ENCODE measurements at regions not wholly inside any gene's neighbourhood (a gene's known extent, or its start where the extent isn't known, plus 50 kb on each side); places are given as distances from the start of the nearest gene placed in this dataset.

DNA sequence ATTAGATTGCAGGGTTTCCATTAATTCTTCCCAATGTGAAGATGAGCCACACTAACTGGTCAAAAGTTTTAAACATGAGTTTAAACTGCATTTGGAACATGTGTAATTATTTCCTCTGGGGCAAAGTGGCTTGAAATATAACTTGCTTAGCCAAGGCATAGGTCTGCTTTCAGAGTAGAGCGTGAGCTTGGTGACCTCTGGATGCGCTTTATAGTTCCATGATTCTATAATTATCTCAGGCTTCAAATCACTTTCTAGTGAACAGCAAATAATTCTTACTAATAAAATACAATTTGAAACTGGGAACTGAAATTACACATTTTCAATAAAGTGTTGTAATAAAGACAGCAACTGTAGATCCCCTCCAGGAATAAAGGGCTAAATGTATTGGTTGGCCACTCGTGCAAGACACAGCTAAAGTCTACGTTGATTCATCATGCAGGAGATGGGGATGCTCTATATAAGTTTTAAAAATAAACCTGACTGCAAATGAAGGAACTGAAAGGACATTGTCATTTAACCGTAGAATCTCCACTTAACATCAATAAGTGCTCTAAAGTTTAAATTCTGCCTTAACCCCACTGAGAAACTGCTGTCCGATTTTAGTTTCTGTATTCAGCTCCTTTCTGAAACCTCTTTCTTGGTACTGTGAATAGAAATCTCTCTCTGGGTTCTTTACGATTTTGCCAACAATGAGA is 460.0 kb downstream of the PSAT1 start:
- POLR2A ChIA-PET, result no interaction called here
- WGBS (ENCODE audit: insufficient coverage), result no CpG with 5 or more reads among the region's 7 CpGs

DNA sequence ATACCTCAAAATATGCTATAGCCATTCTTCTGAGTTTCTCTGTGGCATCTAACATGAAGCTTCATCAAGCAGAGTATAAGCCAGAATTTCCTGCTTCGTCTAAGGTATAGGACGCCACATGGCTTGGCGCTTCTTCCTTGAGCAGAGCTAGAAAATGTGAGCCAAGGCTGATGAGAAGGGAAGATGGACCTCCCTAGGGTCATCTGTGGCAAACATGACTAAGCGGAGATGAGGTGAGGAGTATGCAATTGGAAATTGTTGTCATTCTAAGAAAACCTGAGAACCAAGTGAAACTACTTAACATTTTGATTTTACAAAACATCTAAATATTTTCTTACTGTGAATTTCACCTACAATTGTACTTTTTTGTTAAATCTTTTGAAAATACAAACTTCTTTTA is 466.5 kb downstream of the PSAT1 start:
- H3K9me3 ChIP-seq, result no peaks in the 10 kb centered on the region
- Mint-ChIP-seq H3K36me3 (no peaks in the 10 kb centered on the region), H3K9me3 (peaks cover 0 to 10% (median 0%) of the 10 kb centered on the region in 3 donors), H3K4me3 (no peak overlapping the region), H3K4me1 (no peaks in the 10 kb centered on the region), H3K27me3 (no peaks in the 10 kb centered on the region), H3K27ac (no peak overlapping the region)
- ChIA-PET CTCF (no interaction called here), POLR2A (no interaction called here)
- ATAC-seq (replicated peaks in 1 of 4), result no peak
- WGBS (ENCODE audit: insufficient coverage), result 94% methylated on average over 3 of the region's 4 CpGs
- no peaks in the 10 kb centered on the region for H3K36me3 ChIP-seq (ENCODE audit: control insufficient read depth in 2 of 2, extremely low read depth in 1 of 2, insufficient read depth in 1 of 2, low read length in 1 of 2)
- no peak for DNase-seq
- no peaks in the 10 kb centered on the region for H3K4me1 ChIP-seq (ENCODE audit: control insufficient read depth in 1 of 2, extremely low read depth in 1 of 2, insufficient read depth in 2 of 2, low read length in 2 of 2)
- H3K27me3 ChIP-seq (replicated peaks in 1 of 2; ENCODE audit: control insufficient read depth in 2 of 2, extremely low read depth in 1 of 2, insufficient read depth in 2 of 2, low read length in 1 of 2), result no peaks in the 10 kb centered on the region
- no peak overlapping the region for H3K4me3 ChIP-seq (ENCODE audit: control insufficient read depth in 1 of 2, extremely low read depth in 1 of 2, low read length in 1 of 2)
- no peak overlapping the region for H3K27ac ChIP-seq (ENCODE audit: low read length)

More for the DNA sequence above, 460.0 kb downstream of the PSAT1 start:
- Mint-ChIP-seq H3K4me1 (no peaks in the 10 kb centered on the region), H3K9me3 (peaks cover 0 to 6% (median 0%) of the 10 kb centered on the region in 3 donors), H3K27ac (no peak overlapping the region), H3K27me3 (peaks cover 0 to 6% of the 10 kb centered on the region in 2 donors), H3K36me3 (no peaks in the 10 kb centered on the region), H3K4me3 (no peak overlapping the region)
- Histone ChIP-seq H3K27me3 (replicated peaks in 1 of 2; ENCODE audit: control insufficient read depth in 2 of 2, extremely low read depth in 1 of 2, insufficient read depth in 2 of 2, low read length in 1 of 2) (no peaks in the 10 kb centered on the region), H3K4me3 (ENCODE audit: control insufficient read depth in 1 of 2, extremely low read depth in 1 of 2, low read length in 1 of 2) (no peak overlapping the region), H3K9me3 (no peaks in the 10 kb centered on the region), H3K36me3 (ENCODE audit: control insufficient read depth in 2 of 2, extremely low read depth in 1 of 2, insufficient read depth in 1 of 2, low read length in 1 of 2) (no peaks in the 10 kb centered on the region), H3K4me1 (ENCODE audit: control insufficient read depth in 1 of 2, extremely low read depth in 1 of 2, insufficient read depth in 2 of 2, low read length in 2 of 2) (no peaks in the 10 kb centered on the region), H3K27ac (ENCODE audit: low read length) (no peak overlapping the region)
- CTCF ChIA-PET, result no interaction called here
- ATAC-seq (replicated peaks in 1 of 4) (no peak), DNase-seq (no peak)

DNA sequence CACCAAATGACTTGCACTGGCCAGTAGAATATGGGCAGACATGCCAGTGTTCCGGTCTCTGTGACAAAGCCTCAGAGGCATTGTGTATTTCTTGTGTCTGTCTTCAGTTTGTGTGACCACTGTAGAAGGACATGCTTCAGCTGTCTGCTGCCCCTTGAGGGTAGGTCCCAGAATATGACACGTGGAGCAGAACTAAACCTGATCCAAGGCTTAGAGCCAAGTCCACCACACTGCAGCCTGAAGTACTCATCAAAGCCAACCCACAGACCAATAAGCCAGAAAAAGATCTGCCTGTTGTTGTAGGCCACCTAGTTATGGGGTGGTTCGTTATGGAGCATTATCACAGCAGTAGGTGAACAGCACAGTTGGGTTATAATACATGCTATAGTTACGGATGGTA is 468.9 kb downstream of the PSAT1 start:
- POLR2A ChIA-PET, result no interaction called here
- H3K36me3 Mint-ChIP-seq, result no peaks in the 10 kb centered on the region
- DNase-seq, result no peak
- H3K4me3 ChIP-seq (ENCODE audit: control insufficient read depth in 1 of 2, extremely low read depth in 1 of 2, low read length in 1 of 2), result no peak overlapping the region
- H3K4me3 Mint-ChIP-seq, result no peak overlapping the region
- 100% methylated on average over 1 of the region's 4 CpGs for WGBS (ENCODE audit: insufficient coverage)
- H3K27me3 Mint-ChIP-seq, result no peaks in the 10 kb centered on the region
- H3K4me1 ChIP-seq (ENCODE audit: control insufficient read depth in 1 of 2, extremely low read depth in 1 of 2, insufficient read depth in 2 of 2, low read length in 2 of 2), result no peaks in the 10 kb centered on the region
- no peaks in the 10 kb centered on the region for H3K9me3 ChIP-seq
- no peaks in the 10 kb centered on the region for H3K27me3 ChIP-seq (replicated peaks in 1 of 2; ENCODE audit: control insufficient read depth in 2 of 2, extremely low read depth in 1 of 2, insufficient read depth in 2 of 2, low read length in 1 of 2)
- no peak overlapping the region for H3K27ac ChIP-seq (ENCODE audit: low read length)
- no peak for ATAC-seq (replicated peaks in 1 of 4)
- H3K4me1 Mint-ChIP-seq, result no peaks in the 10 kb centered on the region
- peaks cover 0 to 10% (median 0%) of the 10 kb centered on the region in 3 donors for H3K9me3 Mint-ChIP-seq
- CTCF ChIA-PET, result no interaction called here
- H3K27ac Mint-ChIP-seq, result no peak overlapping the region
- no peaks in the 10 kb centered on the region for H3K36me3 ChIP-seq (ENCODE audit: control insufficient read depth in 2 of 2, extremely low read depth in 1 of 2, insufficient read depth in 1 of 2, low read length in 1 of 2)

DNA sequence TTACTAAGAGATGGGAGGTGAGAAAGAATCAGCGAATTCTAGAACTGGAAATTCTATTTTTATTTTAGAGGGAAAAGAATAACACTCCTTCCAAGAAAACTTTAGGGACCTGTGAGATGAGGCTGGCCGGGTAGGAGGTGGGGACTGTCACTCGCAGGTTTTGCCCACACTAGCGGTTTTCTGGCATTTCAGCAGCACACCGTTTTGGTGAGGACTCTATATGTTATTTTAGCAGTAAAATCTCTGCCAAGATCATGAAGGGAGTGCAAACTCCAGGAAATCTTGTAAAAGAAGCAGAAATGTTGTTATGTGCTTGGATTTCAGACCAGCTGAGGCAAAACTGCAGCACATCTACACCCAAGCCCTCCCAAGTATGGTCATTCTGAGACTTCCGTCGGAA is 470.6 kb downstream of the PSAT1 start:
- WGBS (ENCODE audit: insufficient coverage), result 84% methylated on average over 6 of the region's 7 CpGs
- Mint-ChIP-seq H3K27ac (no peak overlapping the region), H3K9me3 (peaks cover 0 to 10% (median 0%) of the 10 kb centered on the region in 3 donors), H3K27me3 (no peaks in the 10 kb centered on the region), H3K36me3 (no peaks in the 10 kb centered on the region), H3K4me3 (no peak overlapping the region), H3K4me1 (no peaks in the 10 kb centered on the region)
- no peak overlapping the region for H3K4me3 ChIP-seq (ENCODE audit: control insufficient read depth in 1 of 2, extremely low read depth in 1 of 2, low read length in 1 of 2)
- no peak overlapping the region for H3K27ac ChIP-seq (ENCODE audit: low read length)
- no peaks in the 10 kb centered on the region for H3K9me3 ChIP-seq
- no peak for DNase-seq
- no peak for ATAC-seq (replicated peaks in 1 of 4)
- H3K4me1 ChIP-seq (ENCODE audit: control insufficient read depth in 1 of 2, extremely low read depth in 1 of 2, insufficient read depth in 2 of 2, low read length in 2 of 2), result no peaks in the 10 kb centered on the region
- ChIA-PET CTCF (no interaction called here), POLR2A (no interaction called here)
- no peaks in the 10 kb centered on the region for H3K27me3 ChIP-seq (replicated peaks in 1 of 2; ENCODE audit: control insufficient read depth in 2 of 2, extremely low read depth in 1 of 2, insufficient read depth in 2 of 2, low read length in 1 of 2)
- H3K36me3 ChIP-seq (ENCODE audit: control insufficient read depth in 2 of 2, extremely low read depth in 1 of 2, insufficient read depth in 1 of 2, low read length in 1 of 2), result no peaks in the 10 kb centered on the region

DNA sequence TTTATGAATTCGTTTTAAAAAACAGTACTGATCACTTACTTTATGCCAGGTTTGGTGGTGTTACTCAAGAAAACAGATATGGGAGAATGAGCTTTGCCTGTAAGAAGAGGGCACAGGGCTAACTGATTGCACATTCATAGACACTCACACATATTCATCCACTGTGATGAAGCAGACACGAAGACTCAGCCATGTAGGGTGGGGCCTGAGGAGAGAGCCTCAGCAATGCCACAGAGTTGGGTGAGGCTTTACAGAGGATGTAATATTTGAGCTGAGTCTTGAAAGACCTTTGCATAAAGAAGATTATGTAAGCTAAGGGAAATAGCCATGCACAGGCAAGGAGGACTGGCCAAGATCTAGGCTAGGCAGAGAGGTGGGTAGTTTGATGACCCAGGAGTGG is 472.8 kb downstream of the PSAT1 start:
- ATAC-seq (replicated peaks in 1 of 4), result no peak
- Histone ChIP-seq H3K36me3 (ENCODE audit: control insufficient read depth in 2 of 2, extremely low read depth in 1 of 2, insufficient read depth in 1 of 2, low read length in 1 of 2) (no peaks in the 10 kb centered on the region), H3K27me3 (replicated peaks in 1 of 2; ENCODE audit: control insufficient read depth in 2 of 2, extremely low read depth in 1 of 2, insufficient read depth in 2 of 2, low read length in 1 of 2) (no peaks in the 10 kb centered on the region), H3K27ac (ENCODE audit: low read length) (no peak overlapping the region), H3K4me3 (ENCODE audit: control insufficient read depth in 1 of 2, extremely low read depth in 1 of 2, low read length in 1 of 2) (no peak overlapping the region), H3K9me3 (no peaks in the 10 kb centered on the region), H3K4me1 (ENCODE audit: control insufficient read depth in 1 of 2, extremely low read depth in 1 of 2, insufficient read depth in 2 of 2, low read length in 2 of 2) (no peaks in the 10 kb centered on the region)
- Mint-ChIP-seq H3K4me1 (no peaks in the 10 kb centered on the region), H3K27me3 (no peaks in the 10 kb centered on the region), H3K4me3 (no peak overlapping the region), H3K27ac (no peak overlapping the region), H3K36me3 (no peaks in the 10 kb centered on the region), H3K9me3 (peaks cover 0 to 10% (median 0%) of the 10 kb centered on the region in 3 donors)
- no CpG with 5 or more reads among the region's 2 CpGs for WGBS (ENCODE audit: insufficient coverage)
- ChIA-PET POLR2A (no interaction called here), CTCF (no interaction called here)
- no peak for DNase-seq

DNA sequence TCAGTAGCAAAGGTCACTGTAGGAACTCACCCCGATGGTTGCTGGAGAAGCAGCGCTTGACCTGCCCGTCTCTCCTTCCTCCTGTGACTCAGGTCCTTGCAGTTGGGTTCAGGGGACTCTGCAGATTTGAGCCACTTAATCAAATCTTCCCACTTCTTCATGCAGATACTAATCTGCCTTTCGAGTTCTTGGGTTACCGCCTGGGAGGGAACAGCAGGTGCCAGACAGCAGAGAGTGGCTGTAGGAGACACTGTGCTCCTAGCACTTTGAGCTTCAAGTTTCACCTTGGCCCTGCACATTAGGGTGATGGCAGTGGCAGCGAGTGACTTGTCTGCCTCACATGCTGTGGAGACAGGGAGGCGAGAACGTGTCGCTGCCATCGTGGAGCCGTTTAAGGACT is 478.3 kb downstream of the PSAT1 start:
- DNase-seq (no peak), ATAC-seq (replicated peaks in 1 of 4) (no peak)
- Mint-ChIP-seq H3K27ac (no peak overlapping the region), H3K36me3 (no peaks in the 10 kb centered on the region), H3K4me1 (no peaks in the 10 kb centered on the region), H3K4me3 (no peak overlapping the region), H3K27me3 (peaks cover 0 to 5% of the 10 kb centered on the region in 2 donors), H3K9me3 (peaks cover 0 to 4% (median 3%) of the 10 kb centered on the region in 3 donors)
- ChIA-PET POLR2A (no interaction called here), CTCF (no interaction called here)
- 92% methylated on average over 6 of the region's 11 CpGs for WGBS (ENCODE audit: insufficient coverage)
- H3K27me3 ChIP-seq (replicated peaks in 1 of 2; ENCODE audit: control insufficient read depth in 2 of 2, extremely low read depth in 1 of 2, insufficient read depth in 2 of 2, low read length in 1 of 2), result no peaks in the 10 kb centered on the region
- H3K4me3 ChIP-seq (ENCODE audit: control insufficient read depth in 1 of 2, extremely low read depth in 1 of 2, low read length in 1 of 2), result no peak overlapping the region
- no peaks in the 10 kb centered on the region for H3K36me3 ChIP-seq (ENCODE audit: control insufficient read depth in 2 of 2, extremely low read depth in 1 of 2, insufficient read depth in 1 of 2, low read length in 1 of 2)
- no peak overlapping the region for H3K27ac ChIP-seq (ENCODE audit: low read length)
- no peaks in the 10 kb centered on the region for H3K9me3 ChIP-seq
- H3K4me1 ChIP-seq (ENCODE audit: control insufficient read depth in 1 of 2, extremely low read depth in 1 of 2, insufficient read depth in 2 of 2, low read length in 2 of 2), result no peaks in the 10 kb centered on the region

Measured in T-cell (primary cell).